HepG2 (cell line): ENCODE measurements at regions not wholly inside any gene's neighbourhood (a gene's known extent, or its start where the extent isn't known, plus 50 kb on each side); places are given as distances from the start of the nearest gene placed in this dataset.

Experiments
- ATAC-seq: fragments of 200-7000 bp; cut with Tn5 transposase; 3 replicates; pipeline ENCODE4 v1.9.1; 2020; ENCODE audit warnings: mild to moderate bottlenecking, moderate library complexity
- BruUV-seq: library from RNA; stranded (reverse); fragments of 400-500 nt; replicated peaks from 2 replicates; lab custom pipeline; 2021; lab: Mats Ljungman, UMichigan
- CTCF ChIA-PET: fragments of 300-600 bp; formaldehyde crosslinking; extraction: SDS; loops from one replicate; lab custom pipeline; 2021; ENCODE audit warnings: low total read pairs, inconsistent platforms, low intra/inter-chr PET ratio; lab: Yijun Ruan, JAX
- POLR2A ChIA-PET: fragments of 350-600 bp; sonication (Branson Sonifier 250); formaldehyde crosslinking; loops from one replicate; lab custom pipeline; 2020; ENCODE audit warnings: antibody characterized with exemption, inconsistent platforms; lab: Yijun Ruan, JAX
- DNase-seq: peaks from one replicate; pipeline ENCODE4 v3.0.0-alpha.2; 2015; ENCODE audit warnings: low spot score
- FAIRE-seq: peaks from 3 replicates; lab custom pipeline; 2011; peaks lifted over from hg19 to GRCh38; lab: Jason Lieb, UNC
- H2AFZ ChIP-seq: one replicate; pipeline ENCODE4 v1.6.1; 2011; ENCODE audit warnings: low read length, inconsistent platforms
- H3K27ac ChIP-seq: fragments of 300-600 bp; 3 replicates; pipeline ENCODE4 v1.8.0; 2011; ENCODE audit warnings: mixed run types, mild to moderate bottlenecking, mixed read lengths, low read length, inconsistent platforms; ENCODE audit not compliant: insufficient read depth; ENCODE audit errors: extremely low read length
- H3K27me3 ChIP-seq, 2 experiments: fragments of 200-600 bp in 1 of 2; 2 replicates in 1 of 2; 3 replicates in 1 of 2; pipeline versions ENCODE4 v1.6.0 to v1.8.0; 2011; ENCODE audit warnings: low read length in 2 of 2, mild to moderate bottlenecking in 2 of 2, moderate library complexity in 2 of 2, inconsistent platforms in 1 of 2; ENCODE audit not compliant: insufficient read depth in 2 of 2, control insufficient read depth in 1 of 2
- H3K36me3 ChIP-seq, 2 experiments: fragments of 200-600 bp in 1 of 2; replicated peaks in 1 of 2; 2 replicates in 1 of 2; 3 replicates in 1 of 2; pipeline versions ENCODE4 v1.5.1 to v1.8.0; 2011; ENCODE audit warnings: low read length in 2 of 2, inconsistent platforms in 1 of 2; ENCODE audit not compliant: insufficient read depth in 2 of 2, control insufficient read depth in 1 of 2
- H3K4me1 ChIP-seq: 2 replicates; pipeline ENCODE4 v1.5.1; 2012; ENCODE audit warnings: low read length, inconsistent platforms; ENCODE audit not compliant: insufficient read depth
- H3K4me2 ChIP-seq: 2 replicates; pipeline ENCODE4 v1.6.0; 2011; ENCODE audit warnings: low read depth, low read length, inconsistent platforms
- H3K4me3 ChIP-seq, 3 experiments: fragments of 200-600 bp in 1 of 3; sonication (generic), shearing (Covaris generic) in 1 of 3; replicated peaks in 1 of 3; 2 replicates each; pipeline ENCODE4 v1.5.1; 2011 to 2016; ENCODE audit warnings: low read length in 3 of 3, inconsistent platforms in 2 of 3, low read depth in 2 of 3, mild to moderate bottlenecking in 2 of 3, control low read depth in 1 of 3, mixed read lengths in 1 of 3; ENCODE audit not compliant: insufficient read depth in 1 of 3
- H3K79me2 ChIP-seq: one replicate; pipeline ENCODE4 v1.6.1; 2011; ENCODE audit warnings: low read length, inconsistent platforms; ENCODE audit not compliant: insufficient read depth
- H3K9ac ChIP-seq: 2 replicates; pipeline ENCODE4 v1.6.0; 2011; ENCODE audit warnings: mild to moderate bottlenecking, low read depth, low read length, inconsistent platforms; ENCODE audit not compliant: insufficient read depth
- H3K9me3 ChIP-seq: 2 replicates; pipeline ENCODE4 v1.5.1; 2012; ENCODE audit warnings: mild to moderate bottlenecking, low read length
- H4K20me1 ChIP-seq: 2 replicates; pipeline ENCODE4 v1.6.0; 2011; ENCODE audit warnings: inconsistent platforms, mild to moderate bottlenecking, low read length, moderate library complexity; ENCODE audit not compliant: insufficient read depth
- BRCA1 ChIP-seq: sonication (generic); formaldehyde crosslinking; IDR thresholded peaks from 2 replicates; pipeline ENCODE4 v1.4.0; 2020; ENCODE audit warnings: missing genetic modification reagents
- CBX2 ChIP-seq, 2 experiments: fragments of 200-600 bp in 1 of 2; sonication (generic); formaldehyde crosslinking in 1 of 2; IDR thresholded peaks; 2 replicates each; pipeline versions ENCODE4 v1.7.0 to v1.8.1; 2018 to 2022; ENCODE audit warnings: low read depth in 2 of 2, low read length in 1 of 2, mild to moderate bottlenecking in 1 of 2, missing genetic modification reagents in 1 of 2
- KAT7 ChIP-seq: IDR thresholded peaks from 2 replicates; pipeline ENCODE4 v1.6.1; 2018; ENCODE audit warnings: borderline replicate concordance, missing compliant biosample characterization
- MIXL1 ChIP-seq: IDR thresholded peaks from 2 replicates; pipeline ENCODE4 v1.6.1; 2016
- TIGD3 ChIP-seq: sonication (generic); formaldehyde crosslinking; IDR thresholded peaks from 2 replicates; pipeline ENCODE4 v1.5.1; 2020; ENCODE audit warnings: mild to moderate bottlenecking, missing genetic modification reagents, borderline replicate concordance
- ZBTB39 ChIP-seq: sonication (generic); formaldehyde crosslinking; IDR thresholded peaks from 2 replicates; pipeline ENCODE4 v1.5.0; 2020; ENCODE audit warnings: missing genetic modification reagents
- ZFP36 ChIP-seq: fragments of 150-350 bp; IDR thresholded peaks from 2 replicates; pipeline ENCODE4 v1.6.1; 2018; ENCODE audit warnings: borderline replicate concordance, low read length, low read depth; ENCODE audit not compliant: partially characterized antibody
- ZFYVE20 ChIP-seq: sonication (generic); formaldehyde crosslinking; IDR thresholded peaks from 2 replicates; pipeline ENCODE4 v1.8.0; 2023; ENCODE audit warnings: low read depth, mild to moderate bottlenecking, moderate library complexity, missing genetic modification reagents, borderline replicate concordance
- ZNF335 ChIP-seq: sonication (generic); formaldehyde crosslinking; IDR thresholded peaks from 2 replicates; pipeline ENCODE4 v1.4.0; 2020; ENCODE audit warnings: missing genetic modification reagents
- ZNF44 ChIP-seq: sonication (generic); formaldehyde crosslinking; IDR thresholded peaks from 2 replicates; pipeline ENCODE4 v1.5.1; 2020; ENCODE audit warnings: mild to moderate bottlenecking, missing genetic modification reagents
- ZNF562 ChIP-seq: sonication (generic); formaldehyde crosslinking; IDR thresholded peaks from 2 replicates; pipeline ENCODE4 v1.8.0; 2022; ENCODE audit warnings: missing genetic modification reagents, borderline replicate concordance
- WGBS: methylation state at CpG from one replicate; pipeline ENCODE4 v1.1.6; 2017; ENCODE audit warnings: low lambda C conversion rate; 5-methylcytosine and 5-hydroxymethylcytosine counted together
- in situ Hi-C: cut with HindIII; loops from 2 replicates; pipeline ENCODE4 v1.10.0; 2017; ENCODE audit warnings: low pct_unique_long_range_greater_than_20kb; ENCODE audit not compliant: extremely low pct_ligation_motif_present
- intact Hi-C: fragments of 100-400 bp; cut with micrococcal nuclease; formaldehyde crosslinking; loops from one replicate; pipeline ENCODE4 v1.10.0; 2022; ENCODE audit not compliant: unreplicated experiment
- TF ChIP-seq, protein P1 (sequence below): sonication (generic); formaldehyde crosslinking; conservative IDR thresholded peaks from 2 replicates; pipeline ENCODE4 v1.8.0; 2022; ENCODE audit warnings: missing genetic modification reagents
- TF ChIP-seq, protein P2 (sequence below): sonication (generic); formaldehyde crosslinking; IDR thresholded peaks from 2 replicates; pipeline ENCODE4 v1.5.0; 2020; ENCODE audit warnings: mild to moderate bottlenecking, missing genetic modification reagents

DNA sequence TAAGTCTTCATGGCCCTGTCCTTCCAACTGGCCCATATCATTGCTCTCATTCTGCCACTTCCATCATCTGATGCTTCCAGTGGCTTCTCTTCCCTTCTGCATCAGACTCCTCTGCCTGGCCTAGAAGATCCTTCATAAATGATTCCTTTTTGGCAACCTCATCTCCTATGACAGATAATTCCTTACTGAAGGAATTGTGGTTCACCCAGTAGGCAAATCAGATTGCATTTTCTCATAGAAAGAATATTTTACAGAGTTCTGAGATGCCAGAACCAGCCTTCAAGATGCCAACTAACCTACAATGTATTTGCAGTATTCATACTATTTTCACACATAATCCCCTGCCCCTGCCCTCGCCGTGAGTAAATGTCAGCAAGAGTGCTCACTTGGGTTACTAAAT is 423.0 kb upstream of the TGFBR2 start:
- Histone ChIP-seq H3K27me3 (no peaks in the 10 kb centered on the region; a peak in 1 of 5 replicates), H3K9ac (no peak overlapping the region), H3K27ac (no peak overlapping the region), H3K4me1 (no peaks in the 10 kb centered on the region), H3K36me3 (no peaks in the 10 kb centered on the region), H3K9me3 (no peaks in the 10 kb centered on the region), H4K20me1 (no peaks in the 10 kb centered on the region), H2AFZ (no peak overlapping the region), H3K79me2 (no peaks in the 10 kb centered on the region), H3K4me3 (no peak overlapping the region), H3K4me2 (no peak overlapping the region)
- intact Hi-C loops (no loop called here), in situ Hi-C loops (no loop called here)
- BruUV-seq = no TSS peak
- DNase-seq (no peak), FAIRE-seq (no peak), ATAC-seq (no peak)
- POLR2A ChIA-PET = no interaction called here
- 77% methylated on average over 2 of the region's 2 CpGs for WGBS
- CTCF ChIA-PET = no interaction called here
- TF ChIP-seq ZFP36 (no peak), MIXL1 (no peak), ZFYVE20 (CRISPR knock-in tag) (no peak), ZNF44 (CRISPR knock-in tag) (no peak), ZBTB39 (CRISPR knock-in tag) (no peak), CBX2 (IDR thresholded peaks at IDR 0.05; ENCODE audit: low read depth, low read length) (no peak), CBX2 (CRISPR knock-in tag; IDR thresholded peaks at IDR 0.05; ENCODE audit: low read depth) (no peak), TIGD3 (no peak), ZNF335 (no peak), BRCA1 (CRISPR knock-in tag) (no peak), KAT7 (CRISPR knock-in tag) (no peak), ZNF562 (CRISPR knock-in tag) (no peak)
- TF ChIP-seq, protein P1, sequence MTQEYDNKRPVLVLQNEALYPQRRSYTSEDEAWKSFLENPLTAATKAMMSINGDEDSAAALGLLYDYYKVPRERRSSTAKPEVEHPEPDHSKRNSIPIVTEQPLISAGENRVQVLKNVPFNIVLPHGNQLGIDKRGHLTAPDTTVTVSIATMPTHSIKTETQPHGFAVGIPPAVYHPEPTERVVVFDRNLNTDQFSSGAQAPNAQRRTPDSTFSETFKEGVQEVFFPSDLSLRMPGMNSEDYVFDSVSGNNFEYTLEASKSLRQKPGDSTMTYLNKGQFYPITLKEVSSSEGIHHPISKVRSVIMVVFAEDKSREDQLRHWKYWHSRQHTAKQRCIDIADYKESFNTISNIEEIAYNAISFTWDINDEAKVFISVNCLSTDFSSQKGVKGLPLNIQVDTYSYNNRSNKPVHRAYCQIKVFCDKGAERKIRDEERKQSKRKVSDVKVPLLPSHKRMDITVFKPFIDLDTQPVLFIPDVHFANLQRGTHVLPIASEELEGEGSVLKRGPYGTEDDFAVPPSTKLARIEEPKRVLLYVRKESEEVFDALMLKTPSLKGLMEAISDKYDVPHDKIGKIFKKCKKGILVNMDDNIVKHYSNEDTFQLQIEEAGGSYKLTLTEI (CRISPR knock-in tag) = no peak
- TF ChIP-seq, protein P2, sequence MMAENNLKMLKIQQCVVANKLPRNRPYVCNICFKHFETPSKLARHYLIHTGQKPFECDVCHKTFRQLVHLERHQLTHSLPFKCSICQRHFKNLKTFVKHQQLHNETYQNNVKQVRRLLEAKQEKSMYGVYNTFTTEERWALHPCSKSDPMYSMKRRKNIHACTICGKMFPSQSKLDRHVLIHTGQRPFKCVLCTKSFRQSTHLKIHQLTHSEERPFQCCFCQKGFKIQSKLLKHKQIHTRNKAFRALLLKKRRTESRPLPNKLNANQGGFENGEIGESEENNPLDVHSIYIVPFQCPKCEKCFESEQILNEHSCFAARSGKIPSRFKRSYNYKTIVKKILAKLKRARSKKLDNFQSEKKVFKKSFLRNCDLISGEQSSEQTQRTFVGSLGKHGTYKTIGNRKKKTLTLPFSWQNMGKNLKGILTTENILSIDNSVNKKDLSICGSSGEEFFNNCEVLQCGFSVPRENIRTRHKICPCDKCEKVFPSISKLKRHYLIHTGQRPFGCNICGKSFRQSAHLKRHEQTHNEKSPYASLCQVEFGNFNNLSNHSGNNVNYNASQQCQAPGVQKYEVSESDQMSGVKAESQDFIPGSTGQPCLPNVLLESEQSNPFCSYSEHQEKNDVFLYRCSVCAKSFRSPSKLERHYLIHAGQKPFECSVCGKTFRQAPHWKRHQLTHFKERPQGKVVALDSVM (CRISPR knock-in tag) = no peak
